Fibroblast of lung (primary cell): ENCODE measurements at regions not wholly inside any gene's neighbourhood (a gene's known extent, or its start where the extent isn't known, plus 50 kb on each side); places are given as distances from the start of the nearest gene placed in this dataset.

Source experiments
- DNase-seq, 2 donors: peaks; one replicate each; pipeline versions ENCODE4 v3.0.0 to v3.0.0-alpha.2; 2010; ENCODE audit warnings: low read depth in 2 of 2
- H2AFZ ChIP-seq: 2 replicates; pipeline ENCODE4 v1.5.1; 2012; ENCODE audit warnings: low read length, control low read depth, inconsistent platforms
- H3K27ac ChIP-seq: 2 replicates; pipeline ENCODE4 v1.5.1; 2011; ENCODE audit warnings: low read length, control low read depth; ENCODE audit not compliant: insufficient read depth
- H3K27me3 ChIP-seq: 2 replicates; pipeline ENCODE4 v1.5.1; 2011; ENCODE audit warnings: mild to moderate bottlenecking, low read length; ENCODE audit not compliant: control insufficient read depth, insufficient read depth
- H3K36me3 ChIP-seq: 2 replicates; pipeline ENCODE4 v1.5.1; 2011; ENCODE audit warnings: low read length; ENCODE audit not compliant: control insufficient read depth, insufficient read depth
- H3K4me1 ChIP-seq: 2 replicates; pipeline ENCODE4 v1.5.1; 2011; ENCODE audit warnings: low read length; ENCODE audit not compliant: control insufficient read depth, insufficient read depth; ENCODE audit errors: extremely low read depth
- H3K4me2 ChIP-seq: 2 replicates; pipeline ENCODE4 v1.5.1; 2011; ENCODE audit warnings: low read length, control low read depth; ENCODE audit not compliant: insufficient read depth; ENCODE audit errors: extremely low read depth
- H3K4me3 ChIP-seq, 4 experiments: fragments of 200-600 bp in 1 of 4; sonication (generic) in 1 of 4; replicated peaks in 1 of 4; 2 replicates each; pipeline ENCODE4 v1.5.1; 2011 to 2016; ENCODE audit warnings: low read length in 4 of 4, low read depth in 3 of 4, mild to moderate bottlenecking in 3 of 4, control low read depth in 2 of 4, inconsistent platforms in 1 of 4, mixed read lengths in 1 of 4; ENCODE audit not compliant: insufficient read depth in 1 of 4; ENCODE audit errors: control extremely low read depth in 1 of 4
- H3K79me2 ChIP-seq: 2 replicates; pipeline ENCODE4 v1.5.1; 2012; ENCODE audit warnings: mild to moderate bottlenecking, low read length, inconsistent platforms; ENCODE audit not compliant: control insufficient read depth, insufficient read depth
- H3K9ac ChIP-seq: 2 replicates; pipeline ENCODE4 v1.5.1; 2011; ENCODE audit warnings: mild to moderate bottlenecking, low read length, control low read depth; ENCODE audit not compliant: insufficient read depth
- H3K9me3 ChIP-seq: 2 replicates; pipeline ENCODE4 v1.5.1; 2012; ENCODE audit warnings: low read depth, low read length; ENCODE audit not compliant: control insufficient read depth, insufficient read depth
- H4K20me1 ChIP-seq: 2 replicates; pipeline ENCODE4 v1.5.1; 2011; ENCODE audit warnings: low read length; ENCODE audit not compliant: control insufficient read depth, insufficient read depth; ENCODE audit errors: extremely low read depth
- CTCF ChIP-seq, 2 donors: IDR thresholded peaks in 1 of 2; conservative IDR thresholded peaks in 1 of 2; 1 replicate in 1 of 2; 2 replicates in 1 of 2; pipeline ENCODE4 v1.5.1; 2011 to 2012; ENCODE audit warnings: low read length in 2 of 2, control low read depth in 1 of 2, inconsistent platforms in 1 of 2, low read depth in 1 of 2, mild to moderate bottlenecking in 1 of 2
- EZH2 ChIP-seq: IDR thresholded peaks from 2 replicates; pipeline ENCODE4 v1.5.1; 2012; ENCODE audit warnings: low read length, control low read depth, mild to moderate bottlenecking; ENCODE audit errors: missing control alignments

GRCh38 chr10:31599626-31600504, 280.8 kb downstream of the ZEB1 start:
- no peak for DNase-seq
- peaks cover 5% of the 10 kb centered on the region for H3K4me1 ChIP-seq
- no peak overlapping the region for H3K4me2 ChIP-seq
- no peak for TF ChIP-seq CTCF (conservative IDR thresholded peaks at IDR 0.05 in 1 of 2, IDR thresholded peaks at IDR 0.05 in 1 of 2; ENCODE audit: low read depth in 1 of 2, low read length in 2 of 2)
- TF ChIP-seq EZH2 = no peak
- H3K9ac ChIP-seq = no peak overlapping the region
- H4K20me1 ChIP-seq = no peaks in the 10 kb centered on the region
- H3K79me2 ChIP-seq = no peaks in the 10 kb centered on the region
- H3K4me3 ChIP-seq = no peak overlapping the region
- no peaks in the 10 kb centered on the region for H3K27me3 ChIP-seq
- H2AFZ ChIP-seq = no peak overlapping the region
- H3K36me3 ChIP-seq = no peaks in the 10 kb centered on the region
- H3K9me3 ChIP-seq = no peaks in the 10 kb centered on the region
- no peak overlapping the region for H3K27ac ChIP-seq

- H3K4me2 ChIP-seq = no peak overlapping the region
- H3K27me3 ChIP-seq = no peaks in the 10 kb centered on the region
- no peaks in the 10 kb centered on the region for H4K20me1 ChIP-seq
- no peaks in the 10 kb centered on the region for H3K36me3 ChIP-seq
- no peak for TF ChIP-seq EZH2
- no peak for TF ChIP-seq CTCF (conservative IDR thresholded peaks at IDR 0.05 in 1 of 2, IDR thresholded peaks at IDR 0.05 in 1 of 2; ENCODE audit: low read depth in 1 of 2, low read length in 2 of 2)
- H3K4me3 ChIP-seq = no peak overlapping the region
- no peak overlapping the region for H3K9ac ChIP-seq
- H3K27ac ChIP-seq = no peak overlapping the region
- no peak overlapping the region for H2AFZ ChIP-seq
- DNase-seq = no peak
- H3K9me3 ChIP-seq = no peaks in the 10 kb centered on the region
- no peaks in the 10 kb centered on the region for H3K79me2 ChIP-seq
- no peaks in the 10 kb centered on the region for H3K4me1 ChIP-seq
Measured at GRCh38 chr10:31596765-31597164, 277.7 kb downstream of the ZEB1 start.

GRCh38 chr10:31595992-31596391, 277.0 kb downstream of the ZEB1 start:
- no peak overlapping the region for H3K9ac ChIP-seq
- no peak overlapping the region for H3K4me2 ChIP-seq
- TF ChIP-seq CTCF (conservative IDR thresholded peaks at IDR 0.05 in 1 of 2, IDR thresholded peaks at IDR 0.05 in 1 of 2; ENCODE audit: low read depth in 1 of 2, low read length in 2 of 2) (no peak), EZH2 (no peak)
- H3K36me3 ChIP-seq = no peaks in the 10 kb centered on the region
- H3K79me2 ChIP-seq = no peaks in the 10 kb centered on the region
- H3K27me3 ChIP-seq = no peaks in the 10 kb centered on the region
- DNase-seq = no peak
- no peaks in the 10 kb centered on the region for H3K4me1 ChIP-seq
- H3K9me3 ChIP-seq = no peaks in the 10 kb centered on the region
- H4K20me1 ChIP-seq = no peaks in the 10 kb centered on the region
- no peak overlapping the region for H2AFZ ChIP-seq
- no peak overlapping the region for H3K4me3 ChIP-seq
- H3K27ac ChIP-seq = no peak overlapping the region
